ENCODE measurements at regions not wholly inside any gene's neighbourhood (a gene's known extent, or its start where the extent isn't known, plus 50 kb on each side); places are given as distances from the start of the nearest gene placed in this dataset.
A peak's percentile ranks its signal among the peaks of the same experiment; 100 is the strongest.

DNA sequence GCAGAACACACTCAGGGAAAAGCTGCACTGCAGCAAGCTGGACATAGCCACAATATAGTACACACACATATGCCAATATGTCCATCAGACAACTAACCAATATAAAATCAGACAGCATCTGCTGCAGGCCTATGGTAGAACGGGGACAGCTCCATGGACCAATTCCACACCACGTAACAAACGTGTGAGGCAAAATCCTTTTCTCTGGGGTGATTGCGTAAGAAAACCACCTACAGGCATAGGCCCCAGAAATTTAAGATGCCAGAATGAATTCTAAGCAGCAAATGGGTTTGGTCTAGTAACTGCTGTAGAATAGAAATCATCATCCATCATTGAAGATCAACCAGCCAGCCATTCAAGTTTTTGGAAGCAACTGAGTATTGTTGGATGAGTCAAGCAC is 368.9 kb upstream of the TMPO start:
- no peak for DNase-seq (ENCODE audit: low spot score)

GRCh38 chr12:98149270-98149669 is 366.1 kb upstream of the TMPO start:
- no peak for DNase-seq (ENCODE audit: low spot score)

DNA sequence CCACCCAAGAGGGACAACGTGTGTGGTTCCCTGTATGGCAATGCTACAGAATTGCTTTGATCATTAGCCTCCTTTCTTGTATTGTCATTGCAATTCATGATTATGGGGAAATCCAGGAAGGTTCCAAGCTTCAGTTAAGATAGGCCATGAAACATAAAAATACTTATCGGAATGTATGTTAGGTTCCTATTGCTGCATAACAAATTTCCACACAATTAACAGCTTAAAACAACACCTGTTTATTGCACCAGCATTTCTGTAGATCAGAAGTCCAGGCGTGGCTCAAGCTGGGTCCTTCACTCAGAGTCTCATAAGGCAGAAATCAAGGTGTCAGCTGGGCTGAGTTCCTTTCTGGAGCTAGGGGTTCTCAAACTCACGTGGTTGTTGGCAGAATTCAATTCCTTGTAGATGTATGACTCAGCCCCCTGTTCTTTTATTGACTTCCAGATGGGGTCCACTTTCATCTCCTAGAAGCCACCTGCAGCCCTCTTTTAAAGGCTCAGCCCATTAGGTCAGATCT is 365.6 kb upstream of the TMPO start:
- no peak for DNase-seq (ENCODE audit: low spot score)

GRCh38 chr12:98151105-98151590 is 364.2 kb upstream of the TMPO start:
- DNase-seq (ENCODE audit: low spot score): no peak

GRCh38 chr12:98151984-98152383 is 363.4 kb upstream of the TMPO start:
- DNase-seq (ENCODE audit: low spot score): no peak

GRCh38 chr12:98154850-98155249 is 360.5 kb upstream of the TMPO start:
- peak; percentile 60 for DNase-seq (ENCODE audit: low spot score)

GRCh38 chr12:98156697-98157096 is 358.7 kb upstream of the TMPO start:
- no peak for DNase-seq (ENCODE audit: low spot score)

DNA sequence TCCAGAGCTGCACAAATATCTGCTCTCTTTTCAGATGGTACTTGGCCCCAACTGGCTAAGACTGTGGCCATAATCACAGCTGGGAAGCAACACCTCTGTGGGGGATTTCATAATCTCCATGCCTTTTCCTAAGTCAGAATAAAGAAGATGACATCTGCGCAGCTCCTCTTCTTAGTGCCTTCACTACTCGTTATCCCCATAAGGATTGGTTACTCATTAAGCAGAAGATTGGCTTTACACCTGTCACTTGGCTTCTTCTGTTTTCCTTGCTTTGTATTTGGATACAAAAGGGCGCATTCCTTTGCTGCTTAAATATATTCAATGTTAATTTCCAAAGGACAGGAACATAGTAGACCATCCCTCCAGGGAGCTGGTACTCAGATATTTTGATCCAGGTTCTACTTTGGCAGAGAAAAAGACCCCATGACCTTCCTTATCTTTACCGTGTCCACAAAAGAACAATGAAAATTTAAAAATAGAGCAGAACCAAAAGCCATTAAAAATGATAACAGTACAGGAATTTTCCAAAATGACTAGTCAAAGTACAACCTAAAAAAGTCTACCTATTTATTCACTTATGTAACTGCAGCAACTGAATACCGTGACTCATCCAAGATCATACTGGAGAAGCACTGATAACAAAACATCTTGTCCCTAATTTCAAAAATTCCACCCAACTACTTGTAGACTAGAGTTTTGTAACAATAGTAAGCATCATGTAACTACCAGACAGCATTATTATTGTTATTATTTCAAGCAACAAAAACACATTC is 352.3 kb upstream of the TMPO start:
- no peak for DNase-seq (ENCODE audit: low spot score)

DNA sequence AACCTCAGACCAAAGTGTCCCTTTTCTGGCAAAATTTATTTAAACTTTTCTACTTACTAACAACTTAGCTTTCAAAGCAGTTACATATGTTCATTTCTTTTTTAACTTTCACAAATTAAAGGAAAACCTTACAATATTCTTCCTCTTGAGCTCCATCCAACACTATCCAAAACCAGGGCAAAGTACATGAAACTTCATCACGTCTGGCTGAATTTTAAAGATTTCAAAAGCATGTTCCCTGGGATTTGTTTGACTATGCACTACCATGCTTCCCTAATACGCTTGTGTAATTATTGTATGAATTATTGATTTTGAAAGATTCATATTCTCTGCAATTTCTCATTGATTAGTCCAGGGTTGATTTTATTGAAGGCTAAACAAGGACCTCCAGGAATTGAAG is 343.1 kb upstream of the TMPO start:
- DNase-seq (ENCODE audit: low spot score): no peak

DNA sequence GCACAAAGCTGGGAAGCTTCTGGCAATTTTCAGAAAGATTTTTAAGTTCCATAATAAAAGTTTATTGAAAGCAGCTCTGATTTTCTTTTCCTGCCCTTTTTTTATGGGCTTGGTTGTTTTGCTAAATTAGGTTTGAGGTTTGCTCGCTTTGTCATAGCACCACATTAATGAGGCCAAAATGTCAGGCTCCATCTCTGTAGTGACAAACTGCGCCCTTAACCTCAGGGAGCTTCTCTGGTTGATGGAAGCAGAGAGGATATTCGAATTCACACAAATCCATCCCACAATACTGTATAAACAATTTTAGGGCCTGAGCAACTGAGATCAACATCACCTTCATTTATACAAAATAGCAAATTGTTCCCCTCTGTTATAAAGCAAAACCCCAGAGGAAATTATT is 342.6 kb upstream of the TMPO start:
- DNase-seq (ENCODE audit: low spot score): no peak

GRCh38 chr12:98173773-98174427 is 341.5 kb upstream of the TMPO start:
- no peak for DNase-seq (ENCODE audit: low spot score)

GRCh38 chr12:98174428-98174809 is 341.0 kb upstream of the TMPO start:
- DNase-seq (ENCODE audit: low spot score): no peak

GRCh38 chr12:98178126-98178525 is 337.3 kb upstream of the TMPO start:
- DNase-seq (ENCODE audit: low spot score): no peak

- DNase-seq (ENCODE audit: low spot score): peak; percentile 8
Observed at GRCh38 chr12:98179151-98179550, 336.2 kb upstream of the TMPO start.

DNA sequence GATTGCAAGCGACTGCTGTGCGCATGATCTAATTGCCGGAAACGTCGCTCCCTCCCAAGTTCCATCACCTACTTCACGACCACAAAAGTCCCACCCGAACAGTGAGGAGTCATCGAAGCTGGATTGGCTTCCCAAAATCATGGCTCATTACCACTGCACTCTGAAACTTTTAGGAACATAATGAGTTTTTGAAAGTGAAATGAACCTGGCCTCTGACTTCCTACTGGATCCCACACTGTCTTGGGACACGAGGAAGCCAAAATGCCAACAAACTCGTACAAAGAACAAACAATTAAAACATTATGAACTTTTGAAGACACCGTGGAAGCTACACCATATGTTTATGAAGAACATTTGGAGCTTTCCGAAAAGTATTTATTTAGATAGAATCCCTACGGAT is 334.8 kb upstream of the TMPO start:
- DNase-seq (ENCODE audit: low spot score): no peak

DNA sequence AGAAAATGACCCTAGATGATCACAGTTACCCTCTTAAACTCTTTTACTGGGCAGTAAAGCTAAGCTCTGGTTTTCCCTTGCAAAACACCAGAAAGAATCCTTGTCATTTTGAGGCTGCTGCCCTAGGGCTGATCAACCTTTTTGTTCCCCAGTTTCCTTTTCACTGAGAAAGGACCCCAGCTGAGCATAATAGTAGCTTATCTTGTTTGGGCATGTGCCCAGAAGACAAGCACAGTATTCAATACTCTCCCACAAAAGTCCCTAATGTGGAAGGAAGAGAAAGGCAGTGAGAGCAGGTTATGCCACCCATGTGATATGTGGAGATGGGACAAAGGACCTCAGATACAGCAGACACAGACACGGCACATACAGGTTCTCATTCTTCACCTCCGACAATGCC is 332.6 kb upstream of the TMPO start:
- DNase-seq (ENCODE audit: low spot score): no peak

- no peak for DNase-seq (ENCODE audit: low spot score)
Observed at GRCh38 chr12:98185606-98186005, 329.8 kb upstream of the TMPO start.

GRCh38 chr12:98188650-98189077 is 326.7 kb upstream of the TMPO start:
- DNase-seq (ENCODE audit: low spot score): no peak

DNA sequence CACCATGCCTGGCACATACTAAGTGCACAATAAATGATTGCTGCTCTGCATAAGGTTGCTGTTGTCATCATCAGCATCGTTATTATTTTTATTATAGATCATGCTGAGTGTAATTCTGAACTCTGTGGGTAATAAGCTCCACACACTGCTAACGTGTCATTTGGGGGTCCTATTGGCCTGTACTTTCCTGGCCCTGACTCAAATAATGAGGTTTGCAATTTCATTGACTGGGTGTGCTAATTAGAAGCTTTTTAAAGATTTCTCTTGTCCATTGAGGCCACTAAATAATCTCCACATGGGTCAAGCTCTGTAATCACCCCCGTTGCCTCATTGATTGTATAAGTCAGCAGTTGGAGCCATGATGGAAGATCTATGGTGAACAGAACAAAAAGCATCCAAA is 320.8 kb upstream of the TMPO start:
- no peak for DNase-seq (ENCODE audit: low spot score)

- DNase-seq (ENCODE audit: low spot score): no peak
Observed at GRCh38 chr12:98198261-98198982, 317.0 kb upstream of the TMPO start.

DNA sequence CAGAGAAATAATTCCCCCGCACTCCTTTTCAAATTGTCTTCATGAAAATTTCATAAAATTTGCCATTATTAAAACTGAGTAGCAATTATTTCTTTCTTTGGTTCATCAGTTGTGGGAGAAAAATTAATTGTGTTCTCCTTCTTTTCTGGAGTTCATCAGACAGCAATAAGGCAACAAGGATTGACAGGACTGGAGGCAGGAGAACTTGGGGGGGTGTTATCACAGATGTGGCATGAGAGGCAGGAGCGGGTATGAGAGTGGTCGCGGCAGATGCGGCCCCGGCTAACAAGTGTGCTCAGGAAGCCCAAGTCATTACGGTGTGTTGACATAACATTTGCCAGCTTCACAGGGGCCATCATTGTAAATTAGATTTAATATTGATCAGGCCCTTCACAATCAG is 306.6 kb upstream of the TMPO start:
- DNase-seq (ENCODE audit: low spot score): no peak

GRCh38 chr12:98211909-98212695 is 303.3 kb upstream of the TMPO start:
- no peak for DNase-seq (ENCODE audit: low spot score)

All from SW480 (cell line).